ENCODE measurements at regions not wholly inside any gene's neighbourhood (a gene's known extent, or its start where the extent isn't known, plus 50 kb on each side); places are given as distances from the start of the nearest gene placed in this dataset.

- no peak for DNase-seq
These were observed 850.2 kb downstream of the OLFM4 start for GRCh38 chr13:53878861-53879260.

- DNase-seq: no peak
These were observed 857.4 kb downstream of the OLFM4 start for GRCh38 chr13:53885997-53886396.

- no peak for DNase-seq
These were observed 862.1 kb downstream of the OLFM4 start for GRCh38 chr13:53890696-53891095.

GRCh38 chr13:53901593-53901992 is 873.0 kb downstream of the OLFM4 start:
- DNase-seq: no peak

- no peak for DNase-seq
These were observed 879.3 kb downstream of the OLFM4 start for GRCh38 chr13:53907891-53908290.

- no peak for DNase-seq
These were observed 892.3 kb downstream of the OLFM4 start for GRCh38 chr13:53920916-53921315.

- DNase-seq: no peak
These were observed 892.9 kb downstream of the OLFM4 start for GRCh38 chr13:53921473-53921872.

- no peak for DNase-seq
These were observed 913.1 kb downstream of the OLFM4 start for GRCh38 chr13:53941588-53942190.

- no peak for DNase-seq
These were observed 917.9 kb downstream of the OLFM4 start for GRCh38 chr13:53946500-53946899.

- no peak for DNase-seq
These were observed 924.6 kb downstream of the OLFM4 start for GRCh38 chr13:53953183-53953582.
